IMR-90 (cell line): ENCODE measurements at regions not wholly inside any gene's neighbourhood (a gene's known extent, or its start where the extent isn't known, plus 50 kb on each side); places are given as distances from the start of the nearest gene placed in this dataset.

ENCODE experiments used
- BHLHE40 ChIP-seq: fragments of 150-350 bp; IDR thresholded peaks from 2 replicates; pipeline ENCODE4 v1.6.1; 2016; ENCODE audit warnings: mild to moderate bottlenecking, low read depth, low read length
- CEBPB ChIP-seq: IDR thresholded peaks from 2 replicates; pipeline ENCODE4 v1.6.1; 2012; ENCODE audit warnings: low read depth, low read length, improper control_type of control experiment
- CHD1 ChIP-seq: IDR thresholded peaks from 2 replicates; pipeline ENCODE4 v1.6.1; 2012; ENCODE audit warnings: low read depth, low read length, improper control_type of control experiment
- FOS ChIP-seq: fragments of 150-350 bp; IDR thresholded peaks from 2 replicates; pipeline ENCODE4 v1.6.1; 2016; ENCODE audit warnings: low read depth, low read length
- MAFK ChIP-seq: IDR thresholded peaks from 2 replicates; pipeline ENCODE4 v1.6.1; 2012; ENCODE audit warnings: low read depth, low read length, improper control_type of control experiment
- MAZ ChIP-seq: IDR thresholded peaks from 2 replicates; pipeline ENCODE4 v1.6.1; 2012; ENCODE audit warnings: low read depth, mild to moderate bottlenecking, low read length, improper control_type of control experiment, moderate library complexity, borderline replicate concordance
- MXI1 ChIP-seq: IDR thresholded peaks from 2 replicates; pipeline ENCODE4 v1.6.1; 2012; ENCODE audit warnings: low read depth, mild to moderate bottlenecking, low read length, moderate library complexity, borderline replicate concordance
- POLR2A ChIP-seq: IDR thresholded peaks from 2 replicates; pipeline ENCODE4 v1.6.1; 2012; ENCODE audit warnings: mild to moderate bottlenecking, low read depth, low read length
- RAD21 ChIP-seq: IDR thresholded peaks from 2 replicates; pipeline ENCODE4 v1.6.1; 2012; ENCODE audit warnings: low read length, improper control_type of control experiment
- RCOR1 ChIP-seq: IDR thresholded peaks from 2 replicates; pipeline ENCODE4 v1.6.1; 2012; ENCODE audit warnings: mild to moderate bottlenecking, low read length, improper control_type of control experiment; ENCODE audit not compliant: insufficient replicate concordance
- RFX5 ChIP-seq: IDR thresholded peaks from 2 replicates; pipeline ENCODE4 v1.8.0; 2012; ENCODE audit warnings: low read depth, mild to moderate bottlenecking, low read length, moderate library complexity
- TF ChIP-seq, protein P1 (sequence below): conservative IDR thresholded peaks from 2 replicates; pipeline ENCODE4 v1.5.1; 2012; ENCODE audit warnings: mild to moderate bottlenecking, low read depth, low read length, improper control_type of control experiment
- TF ChIP-seq, protein P2 (sequence below): fragments of 150-350 bp; IDR thresholded peaks from 2 replicates; pipeline ENCODE4 v1.6.1; 2017; ENCODE audit warnings: mild to moderate bottlenecking, antibody characterized with exemption, low read length, low read depth
- TF ChIP-seq, protein P3 (sequence below): fragments of 150-350 bp; IDR thresholded peaks from 2 replicates; pipeline ENCODE4 v1.6.1; 2016; ENCODE audit warnings: low read depth, mild to moderate bottlenecking, low read length, moderate library complexity, borderline replicate concordance

DNA sequence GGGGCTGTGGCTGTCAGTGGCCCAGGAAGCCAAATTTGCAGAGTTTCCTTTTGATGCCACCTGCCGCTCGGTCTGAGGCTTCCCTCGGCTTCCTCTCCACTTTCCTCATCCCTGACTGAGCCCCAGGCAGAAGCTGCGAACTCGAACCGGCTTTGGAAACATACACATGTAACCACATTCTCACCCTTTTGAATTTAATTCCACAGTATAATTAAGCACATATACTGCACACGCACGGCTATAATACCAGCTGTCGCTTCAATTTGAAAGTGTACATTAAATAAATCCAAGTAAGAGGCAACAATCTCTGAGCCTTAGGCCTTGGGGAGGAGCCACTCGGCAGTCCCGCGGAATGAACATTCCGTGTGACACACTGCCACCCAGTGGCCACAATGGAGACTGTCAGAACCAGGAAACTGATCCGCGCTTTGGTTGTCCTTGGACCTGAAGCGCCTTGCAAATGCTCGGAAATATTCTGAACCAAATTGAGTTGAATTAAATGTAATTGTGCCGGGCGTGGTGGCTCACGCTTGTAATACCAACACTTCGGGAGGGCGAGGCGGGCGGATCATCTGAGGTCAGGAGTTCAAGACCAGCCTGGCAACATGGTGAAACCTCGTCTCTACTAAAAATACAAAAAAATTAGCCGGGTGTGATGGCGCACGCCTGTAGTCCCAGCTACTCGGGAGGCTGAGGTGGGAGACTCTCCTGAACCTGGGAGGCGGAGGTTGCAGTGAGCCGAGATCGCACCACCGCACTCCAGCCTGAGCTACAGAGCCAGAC, 117.9 kb upstream of the TMPO start:
- TF ChIP-seq, protein P1, sequence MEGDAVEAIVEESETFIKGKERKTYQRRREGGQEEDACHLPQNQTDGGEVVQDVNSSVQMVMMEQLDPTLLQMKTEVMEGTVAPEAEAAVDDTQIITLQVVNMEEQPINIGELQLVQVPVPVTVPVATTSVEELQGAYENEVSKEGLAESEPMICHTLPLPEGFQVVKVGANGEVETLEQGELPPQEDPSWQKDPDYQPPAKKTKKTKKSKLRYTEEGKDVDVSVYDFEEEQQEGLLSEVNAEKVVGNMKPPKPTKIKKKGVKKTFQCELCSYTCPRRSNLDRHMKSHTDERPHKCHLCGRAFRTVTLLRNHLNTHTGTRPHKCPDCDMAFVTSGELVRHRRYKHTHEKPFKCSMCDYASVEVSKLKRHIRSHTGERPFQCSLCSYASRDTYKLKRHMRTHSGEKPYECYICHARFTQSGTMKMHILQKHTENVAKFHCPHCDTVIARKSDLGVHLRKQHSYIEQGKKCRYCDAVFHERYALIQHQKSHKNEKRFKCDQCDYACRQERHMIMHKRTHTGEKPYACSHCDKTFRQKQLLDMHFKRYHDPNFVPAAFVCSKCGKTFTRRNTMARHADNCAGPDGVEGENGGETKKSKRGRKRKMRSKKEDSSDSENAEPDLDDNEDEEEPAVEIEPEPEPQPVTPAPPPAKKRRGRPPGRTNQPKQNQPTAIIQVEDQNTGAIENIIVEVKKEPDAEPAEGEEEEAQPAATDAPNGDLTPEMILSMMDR: peak; percentile 87
- TF ChIP-seq MAFK (no peak), CEBPB (no peak), POLR2A (no peak; the same call in 1 of the 2 replicates), BHLHE40 (no peak), MAZ (0 out of 2 replicates have a peak, but pooled peaks have one; percentile 13), RCOR1 (no peak), RFX5 (no peak), MXI1 (no peak), FOS (no peak), RAD21 (peak; percentile 88), CHD1 (no peak)
- TF ChIP-seq, protein P2, sequence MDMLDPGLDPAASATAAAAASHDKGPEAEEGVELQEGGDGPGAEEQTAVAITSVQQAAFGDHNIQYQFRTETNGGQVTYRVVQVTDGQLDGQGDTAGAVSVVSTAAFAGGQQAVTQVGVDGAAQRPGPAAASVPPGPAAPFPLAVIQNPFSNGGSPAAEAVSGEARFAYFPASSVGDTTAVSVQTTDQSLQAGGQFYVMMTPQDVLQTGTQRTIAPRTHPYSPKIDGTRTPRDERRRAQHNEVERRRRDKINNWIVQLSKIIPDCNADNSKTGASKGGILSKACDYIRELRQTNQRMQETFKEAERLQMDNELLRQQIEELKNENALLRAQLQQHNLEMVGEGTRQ: no peak
- TF ChIP-seq, protein P3, sequence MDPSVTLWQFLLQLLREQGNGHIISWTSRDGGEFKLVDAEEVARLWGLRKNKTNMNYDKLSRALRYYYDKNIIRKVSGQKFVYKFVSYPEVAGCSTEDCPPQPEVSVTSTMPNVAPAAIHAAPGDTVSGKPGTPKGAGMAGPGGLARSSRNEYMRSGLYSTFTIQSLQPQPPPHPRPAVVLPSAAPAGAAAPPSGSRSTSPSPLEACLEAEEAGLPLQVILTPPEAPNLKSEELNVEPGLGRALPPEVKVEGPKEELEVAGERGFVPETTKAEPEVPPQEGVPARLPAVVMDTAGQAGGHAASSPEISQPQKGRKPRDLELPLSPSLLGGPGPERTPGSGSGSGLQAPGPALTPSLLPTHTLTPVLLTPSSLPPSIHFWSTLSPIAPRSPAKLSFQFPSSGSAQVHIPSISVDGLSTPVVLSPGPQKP: no peak
